ENCODE measurements at regions not wholly inside any gene's neighbourhood (a gene's known extent, or its start where the extent isn't known, plus 50 kb on each side); places are given as distances from the start of the nearest gene placed in this dataset.

GRCh38 chr10:90205340-90205739 is 503.9 kb downstream of the KIF20B start:
- TF ChIP-seq CTCF (conservative IDR thresholded peaks at IDR 0.05; ENCODE audit: low read length) (no peak), EZH2phosphoT487 (IDR thresholded peaks at IDR 0.05; ENCODE audit: borderline replicate concordance, low read depth, low read length) (no peak)

All from OCI-LY7 (cell line).